ENCODE measurements at regions not wholly inside any gene's neighbourhood (a gene's known extent, or its start where the extent isn't known, plus 50 kb on each side); places are given as distances from the start of the nearest gene placed in this dataset.

- TF ChIP-seq BHLHE40 (IDR thresholded peaks at IDR 0.05; ENCODE audit: low read depth, low read length), result no peak
- TF ChIP-seq CTCF (conservative IDR thresholded peaks at IDR 0.05; ENCODE audit: low read depth, low read length), result no peak
- TF ChIP-seq RAD21 (IDR thresholded peaks at IDR 0.05; ENCODE audit: low read length), result no peak
- no peak for TF ChIP-seq POLR2A (IDR thresholded peaks at IDR 0.05; ENCODE audit: low read depth, low read length)
These were observed 392.0 kb upstream of the KIRREL3 start for GRCh38 chr11:127392575-127392974.
